ENCODE measurements at regions not wholly inside any gene's neighbourhood (a gene's known extent, or its start where the extent isn't known, plus 50 kb on each side); places are given as distances from the start of the nearest gene placed in this dataset.

DNA sequence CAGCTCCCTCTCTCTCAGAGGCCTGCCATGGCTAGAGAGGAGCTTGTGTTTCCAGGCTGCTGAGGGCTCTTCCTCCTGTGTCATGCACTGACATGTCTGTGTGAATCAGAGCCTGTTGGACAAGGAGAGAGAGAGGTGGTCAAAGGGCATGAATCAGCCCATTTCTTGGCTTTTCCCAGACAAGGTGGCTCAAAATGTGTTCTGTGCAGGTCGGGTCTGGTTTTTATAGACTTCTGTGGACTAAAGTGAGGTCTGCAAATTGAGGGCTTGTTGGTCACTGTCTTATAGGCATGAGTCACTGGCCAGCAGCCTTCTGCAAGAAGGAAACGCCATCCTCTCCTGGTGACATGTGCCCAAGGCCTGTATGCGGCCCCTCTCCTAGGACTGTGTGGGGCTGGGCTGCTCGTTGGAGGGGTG, 97.9 kb downstream of the FOXL1 start:
- TF ChIP-seq, protein P1, sequence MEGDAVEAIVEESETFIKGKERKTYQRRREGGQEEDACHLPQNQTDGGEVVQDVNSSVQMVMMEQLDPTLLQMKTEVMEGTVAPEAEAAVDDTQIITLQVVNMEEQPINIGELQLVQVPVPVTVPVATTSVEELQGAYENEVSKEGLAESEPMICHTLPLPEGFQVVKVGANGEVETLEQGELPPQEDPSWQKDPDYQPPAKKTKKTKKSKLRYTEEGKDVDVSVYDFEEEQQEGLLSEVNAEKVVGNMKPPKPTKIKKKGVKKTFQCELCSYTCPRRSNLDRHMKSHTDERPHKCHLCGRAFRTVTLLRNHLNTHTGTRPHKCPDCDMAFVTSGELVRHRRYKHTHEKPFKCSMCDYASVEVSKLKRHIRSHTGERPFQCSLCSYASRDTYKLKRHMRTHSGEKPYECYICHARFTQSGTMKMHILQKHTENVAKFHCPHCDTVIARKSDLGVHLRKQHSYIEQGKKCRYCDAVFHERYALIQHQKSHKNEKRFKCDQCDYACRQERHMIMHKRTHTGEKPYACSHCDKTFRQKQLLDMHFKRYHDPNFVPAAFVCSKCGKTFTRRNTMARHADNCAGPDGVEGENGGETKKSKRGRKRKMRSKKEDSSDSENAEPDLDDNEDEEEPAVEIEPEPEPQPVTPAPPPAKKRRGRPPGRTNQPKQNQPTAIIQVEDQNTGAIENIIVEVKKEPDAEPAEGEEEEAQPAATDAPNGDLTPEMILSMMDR (IDR thresholded peaks at IDR 0.05; ENCODE audit: poor library complexity), result no peak
- no peak for TF ChIP-seq EZH2 (IDR thresholded peaks at IDR 0.05; ENCODE audit: borderline replicate concordance)
- no peak for TF ChIP-seq EZH2phosphoT487 (IDR thresholded peaks at IDR 0.05; ENCODE audit: low read depth, severe bottlenecking, unreplicated experiment)

All from hepatocyte (in vitro differentiated cells).